Vagina (tissue), 2 donors: ENCODE measurements at regions not wholly inside any gene's neighbourhood (a gene's known extent, or its start where the extent isn't known, plus 50 kb on each side); places are given as distances from the start of the nearest gene placed in this dataset.

Experiments
- CTCF ChIP-seq, 3 experiments: fragments of 450-650 bp in 2 of 3; fragments of 200-600 bp in 1 of 3; sonication (generic) in 1 of 3; IDR thresholded peaks; one replicate each; pipeline ENCODE4 v1.5.1; 2017 to 2019; ENCODE audit warnings: antibody characterized with exemption in 3 of 3, mild to moderate bottlenecking in 2 of 3, moderate library complexity in 2 of 3
- POLR2A ChIP-seq, 2 donors: fragments of 450-650 bp; IDR thresholded peaks; one replicate each; pipeline ENCODE4 v1.6.1; 2017; ENCODE audit warnings: antibody characterized with exemption in 2 of 2, mild to moderate bottlenecking in 2 of 2, moderate library complexity in 2 of 2
- POLR2AphosphoS5 ChIP-seq, 2 donors: sonication (generic); formaldehyde crosslinking; IDR thresholded peaks; one replicate each; pipeline ENCODE4 v1.9.0; 2017; ENCODE audit warnings: antibody characterized with exemption in 2 of 2, mild to moderate bottlenecking in 2 of 2, low read depth in 1 of 2; ENCODE audit not compliant: insufficient read depth in 1 of 2

DNA sequence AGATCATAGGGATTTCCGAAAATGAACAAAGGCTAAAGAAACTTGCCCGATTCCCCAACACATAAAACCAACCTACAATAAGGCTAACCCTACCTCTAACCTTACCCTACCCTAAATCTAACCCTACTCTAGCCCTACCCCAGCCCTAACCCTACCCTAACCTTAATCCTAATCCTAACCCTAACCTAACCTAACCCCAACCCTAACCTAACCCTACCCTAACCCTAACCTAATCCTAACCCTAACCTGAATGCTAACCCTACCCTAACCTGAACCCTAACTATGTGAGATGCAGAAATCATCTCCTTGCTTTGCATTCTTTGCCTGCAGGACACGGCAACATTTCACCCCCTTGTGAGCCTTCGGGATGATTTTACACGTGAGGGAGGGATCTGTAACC lies 67.6 kb upstream of the SOX1 start:
- TF ChIP-seq POLR2A (IDR thresholded peaks at IDR 0.05) (no peak), CTCF (IDR thresholded peaks at IDR 0.05) (no peak), POLR2AphosphoS5 (IDR thresholded peaks at IDR 0.05; ENCODE audit: insufficient read depth in 1 of 2, low read depth in 1 of 2) (no peak)
